GM12864 (cell line): ENCODE measurements at regions not wholly inside any gene's neighbourhood (a gene's known extent, or its start where the extent isn't known, plus 50 kb on each side); places are given as distances from the start of the nearest gene placed in this dataset.

ENCODE experiments used
- DNase-seq: peaks from one replicate; pipeline ENCODE4 v3.0.0-alpha.2; 2011; ENCODE audit warnings: low read depth
- H3K4me3 ChIP-seq: 2 replicates; pipeline ENCODE4 v1.5.1; 2011; ENCODE audit warnings: mild to moderate bottlenecking, low read depth, low read length, control low read depth
- TF ChIP-seq, protein P1 (sequence below): IDR thresholded peaks from 2 replicates; pipeline ENCODE4 v1.5.1; 2011; ENCODE audit warnings: low read depth, mild to moderate bottlenecking, moderate library complexity, low read length, control low read depth, inconsistent platforms; ENCODE audit errors: missing control alignments

DNA sequence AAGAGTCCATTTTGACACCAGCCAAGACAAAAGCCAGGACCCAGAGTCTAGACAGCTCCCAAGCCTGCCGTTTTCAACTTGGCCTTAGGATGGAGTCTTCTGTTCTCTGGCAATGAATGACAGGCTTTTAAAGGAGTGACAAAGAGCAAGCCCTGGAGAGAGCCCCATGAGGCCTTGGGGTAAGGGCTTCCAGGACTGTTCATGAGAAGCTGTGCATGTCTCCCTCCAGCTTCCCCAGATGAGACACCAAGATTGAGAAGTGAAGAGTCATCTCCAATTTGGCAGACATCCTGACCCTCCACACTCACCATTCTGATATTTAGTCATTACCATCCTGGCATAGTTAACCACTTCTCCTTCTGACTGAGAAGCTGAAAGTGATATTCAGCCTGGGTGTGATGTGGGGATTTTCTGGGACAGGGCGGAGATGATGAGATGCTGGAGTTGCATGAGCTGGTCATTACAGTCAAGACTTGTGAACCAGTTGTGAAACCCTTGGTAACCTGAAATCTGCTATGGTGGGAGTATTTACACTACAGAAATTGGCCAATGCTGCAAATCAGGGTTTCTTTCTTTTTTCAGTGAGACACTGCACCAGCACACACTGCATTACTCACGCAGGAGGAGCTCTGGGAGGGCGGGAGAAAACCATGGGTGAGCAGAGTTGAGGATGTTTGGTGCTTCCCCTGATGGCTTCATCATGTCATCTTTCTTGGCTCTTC is 77.8 kb downstream of the VCPKMT start:
- no peak overlapping the region for H3K4me3 ChIP-seq
- TF ChIP-seq, protein P1, sequence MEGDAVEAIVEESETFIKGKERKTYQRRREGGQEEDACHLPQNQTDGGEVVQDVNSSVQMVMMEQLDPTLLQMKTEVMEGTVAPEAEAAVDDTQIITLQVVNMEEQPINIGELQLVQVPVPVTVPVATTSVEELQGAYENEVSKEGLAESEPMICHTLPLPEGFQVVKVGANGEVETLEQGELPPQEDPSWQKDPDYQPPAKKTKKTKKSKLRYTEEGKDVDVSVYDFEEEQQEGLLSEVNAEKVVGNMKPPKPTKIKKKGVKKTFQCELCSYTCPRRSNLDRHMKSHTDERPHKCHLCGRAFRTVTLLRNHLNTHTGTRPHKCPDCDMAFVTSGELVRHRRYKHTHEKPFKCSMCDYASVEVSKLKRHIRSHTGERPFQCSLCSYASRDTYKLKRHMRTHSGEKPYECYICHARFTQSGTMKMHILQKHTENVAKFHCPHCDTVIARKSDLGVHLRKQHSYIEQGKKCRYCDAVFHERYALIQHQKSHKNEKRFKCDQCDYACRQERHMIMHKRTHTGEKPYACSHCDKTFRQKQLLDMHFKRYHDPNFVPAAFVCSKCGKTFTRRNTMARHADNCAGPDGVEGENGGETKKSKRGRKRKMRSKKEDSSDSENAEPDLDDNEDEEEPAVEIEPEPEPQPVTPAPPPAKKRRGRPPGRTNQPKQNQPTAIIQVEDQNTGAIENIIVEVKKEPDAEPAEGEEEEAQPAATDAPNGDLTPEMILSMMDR: peak; percentile 18
- DNase-seq: peak; percentile 95

DNA sequence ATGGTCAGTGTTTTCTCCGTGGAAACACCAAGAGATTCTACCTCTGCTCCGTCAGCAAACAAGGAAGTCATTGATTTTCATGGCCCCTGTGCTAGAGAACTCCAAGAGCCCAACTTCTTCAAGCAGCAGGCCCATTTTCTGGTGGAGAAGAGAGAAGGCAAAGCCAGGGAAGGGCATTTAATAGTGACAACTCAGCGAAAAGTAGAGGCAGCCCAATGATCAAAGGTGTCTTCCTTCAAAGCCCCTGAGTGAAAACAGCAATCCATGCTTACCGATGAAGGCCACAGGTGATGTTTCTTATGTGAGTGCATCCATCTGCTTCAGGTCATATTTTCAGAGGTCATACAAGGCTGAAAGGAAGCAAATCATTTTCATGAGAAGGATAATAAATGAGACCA is 77.3 kb downstream of the VCPKMT start:
- DNase-seq: no peak
- TF ChIP-seq, protein P1: no peak
- H3K4me3 ChIP-seq: no peak overlapping the region; the same call in 1 of the 2 replicates

DNA sequence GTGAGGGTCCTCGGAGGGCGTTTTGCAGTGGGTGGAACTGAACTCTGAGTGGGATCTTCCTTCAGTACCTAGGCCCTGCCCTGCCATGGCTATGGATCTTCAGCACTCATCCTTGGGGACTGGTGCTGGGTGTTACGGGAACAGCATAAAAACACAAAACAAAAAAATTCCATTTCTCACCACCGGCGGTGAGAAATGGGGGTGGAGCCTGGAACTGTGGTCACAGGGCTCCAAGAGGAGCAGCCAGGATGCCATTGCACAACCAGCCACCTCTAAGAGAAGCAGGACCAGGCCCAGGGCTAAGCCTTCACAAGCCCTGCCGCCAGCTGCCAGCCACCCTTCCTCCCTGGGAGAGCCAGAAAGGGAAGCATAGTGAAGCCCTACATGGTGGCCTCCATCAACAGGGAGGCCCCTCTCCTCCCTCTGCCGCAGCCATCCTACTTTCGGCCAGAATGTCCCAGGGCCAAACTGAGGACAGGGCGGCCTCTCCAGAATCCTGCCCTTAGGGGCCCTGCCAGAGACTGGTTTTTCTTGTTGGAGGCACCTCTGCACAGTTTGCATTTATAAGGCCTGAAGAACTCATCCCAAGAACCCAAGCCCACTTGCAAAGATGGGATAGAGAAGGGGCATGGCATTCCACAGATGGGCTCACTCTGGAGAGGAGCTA is 76.5 kb downstream of the VCPKMT start:
- no peak for DNase-seq
- no peak overlapping the region for H3K4me3 ChIP-seq
- TF ChIP-seq, protein P1: no peak

DNA sequence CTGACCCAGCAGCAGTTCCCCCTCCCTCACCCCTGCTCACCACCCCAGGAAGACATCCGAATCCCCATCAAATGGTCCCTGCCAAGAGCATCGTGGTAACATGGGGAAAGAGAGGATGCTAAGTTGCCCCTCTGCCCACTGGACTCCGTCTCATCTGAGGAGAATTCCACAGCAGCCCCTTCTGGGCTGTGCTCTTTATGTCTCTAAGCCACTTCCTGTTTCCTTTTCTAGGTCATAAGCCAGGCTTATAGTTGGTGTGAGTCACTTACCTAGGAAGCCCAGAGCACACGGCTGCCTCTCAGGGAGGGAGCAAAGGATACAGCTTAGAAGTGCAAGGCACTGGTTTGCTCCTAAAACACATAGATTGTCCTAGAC is 76.0 kb downstream of the VCPKMT start:
- no peak overlapping the region for H3K4me3 ChIP-seq
- TF ChIP-seq, protein P1: no peak
- no peak for DNase-seq

DNA sequence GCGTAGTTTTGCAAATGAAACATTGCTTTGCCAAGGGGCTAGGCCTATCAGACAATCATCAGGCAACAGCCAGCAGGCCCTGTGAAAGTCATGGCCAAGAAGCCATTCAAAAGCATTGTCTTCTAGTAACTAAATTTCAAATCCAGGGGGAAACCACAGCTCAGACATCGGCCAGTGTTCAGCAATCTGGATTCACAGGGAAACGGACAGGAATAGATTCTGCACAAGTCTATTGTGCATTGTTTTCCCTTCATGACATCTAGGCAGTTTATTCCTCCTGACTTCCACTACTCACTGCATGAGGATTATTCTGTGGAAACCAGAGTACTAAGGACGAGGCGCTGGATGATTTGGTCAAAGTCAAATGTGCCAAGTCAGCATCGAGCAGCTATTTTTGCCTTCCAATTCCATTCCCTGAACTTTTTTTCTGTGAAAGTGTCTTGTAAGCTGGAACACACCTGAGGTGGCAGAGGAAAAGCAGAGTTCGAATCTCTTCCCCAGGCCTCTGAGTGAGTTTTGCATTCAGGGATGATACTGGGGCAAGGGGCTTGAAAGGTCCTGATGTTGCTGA is 75.4 kb downstream of the VCPKMT start:
- TF ChIP-seq, protein P1: no peak
- no peak overlapping the region for H3K4me3 ChIP-seq
- no peak for DNase-seq

DNA sequence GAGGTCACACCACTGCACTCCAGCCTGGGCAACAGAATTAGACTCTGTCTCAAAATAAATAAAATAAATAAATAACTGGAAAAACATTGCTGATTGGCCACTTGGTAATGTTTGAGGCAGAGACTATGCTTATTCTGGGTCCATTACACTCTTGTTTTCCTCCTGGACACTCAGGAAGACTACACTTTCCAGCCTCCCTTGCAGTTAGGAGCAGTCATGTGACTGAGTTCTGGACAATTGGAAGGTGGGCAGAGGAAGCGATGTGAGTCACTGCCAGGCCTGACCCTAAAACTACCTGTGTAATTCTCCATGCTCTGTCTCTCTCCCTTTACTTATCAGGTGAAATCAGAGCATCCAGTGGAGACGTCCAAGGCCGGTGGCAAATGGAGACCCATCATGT is 74.4 kb downstream of the VCPKMT start:
- no peak overlapping the region for H3K4me3 ChIP-seq
- TF ChIP-seq, protein P1: no peak
- no peak for DNase-seq
